ENCODE measurements at regions not wholly inside any gene's neighbourhood (a gene's known extent, or its start where the extent isn't known, plus 50 kb on each side); places are given as distances from the start of the nearest gene placed in this dataset.
"Not testable (repeated sequence)": the region's sequence is repeated elsewhere in the genome, so short reads cannot be mapped to it uniquely, and the experiment has no call there.

GRCh38 chr15:69906256-69907185 is 191.2 kb downstream of the TLE3 start:
- no peak for DNase-seq

GRCh38 chr15:69908060-69908459 is 189.7 kb downstream of the TLE3 start:
- no peak for DNase-seq

GRCh38 chr15:69908590-69909420 is 188.9 kb downstream of the TLE3 start:
- DNase-seq: no peak

GRCh38 chr15:69909719-69910444 is 187.8 kb downstream of the TLE3 start:
- no peak for DNase-seq

- DNase-seq: peak; percentile 7
These were observed 187.2 kb downstream of the TLE3 start for GRCh38 chr15:69910514-69910913.

GRCh38 chr15:69912116-69912515 is 185.6 kb downstream of the TLE3 start:
- DNase-seq: no peak

GRCh38 chr15:69914040-69914439 is 183.7 kb downstream of the TLE3 start:
- DNase-seq: no peak

GRCh38 chr15:69914960-69915359 is 182.8 kb downstream of the TLE3 start:
- no peak for DNase-seq

GRCh38 chr15:69916169-69916785 is 181.4 kb downstream of the TLE3 start:
- DNase-seq: no peak

- DNase-seq: no peak
These were observed 180.7 kb downstream of the TLE3 start for GRCh38 chr15:69917056-69917455.

GRCh38 chr15:69919816-69920215 is 177.9 kb downstream of the TLE3 start:
- DNase-seq: no peak

- DNase-seq: no peak
These were observed 177.5 kb downstream of the TLE3 start for GRCh38 chr15:69920221-69920620.

GRCh38 chr15:69921626-69922619 is 175.8 kb downstream of the TLE3 start:
- DNase-seq: no peak

GRCh38 chr15:69924531-69924930 is 173.2 kb downstream of the TLE3 start:
- DNase-seq: no peak

GRCh38 chr15:69926006-69926405 is 171.7 kb downstream of the TLE3 start:
- no peak for DNase-seq

GRCh38 chr15:69926721-69927120 is 171.0 kb downstream of the TLE3 start:
- DNase-seq: no peak

GRCh38 chr15:69928890-69929289 is 168.8 kb downstream of the TLE3 start:
- not testable (repeated sequence) for DNase-seq

- DNase-seq: no peak
These were observed 167.6 kb downstream of the TLE3 start for GRCh38 chr15:69929905-69930630.

- no peak for DNase-seq
These were observed 167.0 kb downstream of the TLE3 start for GRCh38 chr15:69930754-69931153.

- no peak for DNase-seq
These were observed 166.6 kb downstream of the TLE3 start for GRCh38 chr15:69931156-69931555.

GRCh38 chr15:69934607-69935006 is 163.1 kb downstream of the TLE3 start:
- DNase-seq: no peak
